ENCODE measurements at regions not wholly inside any gene's neighbourhood (a gene's known extent, or its start where the extent isn't known, plus 50 kb on each side); places are given as distances from the start of the nearest gene placed in this dataset.

DNA sequence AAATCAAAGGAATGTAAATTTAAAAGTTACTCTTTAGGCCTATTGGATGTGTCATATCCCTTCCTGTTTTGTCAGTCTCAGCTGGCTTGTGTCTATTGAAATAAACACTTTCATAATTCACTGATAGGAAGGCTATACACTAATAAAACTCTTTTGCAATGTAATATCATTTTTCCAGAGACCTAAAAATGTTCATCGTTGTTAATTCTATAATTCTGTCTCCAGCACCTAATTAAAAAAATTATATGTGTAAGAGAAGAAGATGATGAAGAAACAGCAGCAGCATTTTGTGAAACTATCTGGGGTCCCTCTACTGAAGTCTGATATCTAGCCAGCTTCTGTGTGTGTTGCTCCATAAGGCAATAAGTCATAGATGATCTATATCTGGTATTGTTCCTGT lies 602.7 kb downstream of the ETV1 start:
- Histone ChIP-seq H3K9me3 (ENCODE audit: insufficient read depth, low read length, severe bottlenecking) (no peaks in the 10 kb centered on the region), H3K9ac (ENCODE audit: low read depth, low read length) (no peak overlapping the region), H3K79me2 (ENCODE audit: insufficient read depth, low read length) (no peaks in the 10 kb centered on the region), H2AFZ (ENCODE audit: low read depth, low read length) (no peak overlapping the region), H3K4me2 (ENCODE audit: insufficient read depth, low read length) (no peak overlapping the region), H3K36me3 (ENCODE audit: insufficient read depth, low read length) (no peaks in the 10 kb centered on the region), H3K4me3 (ENCODE audit: low read depth in 1 of 2, low read length in 2 of 2) (no peak overlapping the region), H4K20me1 (ENCODE audit: insufficient read depth, low read length) (no peaks in the 10 kb centered on the region), H3K27ac (ENCODE audit: low read length) (no peak overlapping the region), H3K4me1 (ENCODE audit: insufficient read depth, low read length) (no peaks in the 10 kb centered on the region), H3K27me3 (ENCODE audit: insufficient read depth, low read length, poor library complexity) (no peaks in the 10 kb centered on the region)
- TF ChIP-seq, protein P1, sequence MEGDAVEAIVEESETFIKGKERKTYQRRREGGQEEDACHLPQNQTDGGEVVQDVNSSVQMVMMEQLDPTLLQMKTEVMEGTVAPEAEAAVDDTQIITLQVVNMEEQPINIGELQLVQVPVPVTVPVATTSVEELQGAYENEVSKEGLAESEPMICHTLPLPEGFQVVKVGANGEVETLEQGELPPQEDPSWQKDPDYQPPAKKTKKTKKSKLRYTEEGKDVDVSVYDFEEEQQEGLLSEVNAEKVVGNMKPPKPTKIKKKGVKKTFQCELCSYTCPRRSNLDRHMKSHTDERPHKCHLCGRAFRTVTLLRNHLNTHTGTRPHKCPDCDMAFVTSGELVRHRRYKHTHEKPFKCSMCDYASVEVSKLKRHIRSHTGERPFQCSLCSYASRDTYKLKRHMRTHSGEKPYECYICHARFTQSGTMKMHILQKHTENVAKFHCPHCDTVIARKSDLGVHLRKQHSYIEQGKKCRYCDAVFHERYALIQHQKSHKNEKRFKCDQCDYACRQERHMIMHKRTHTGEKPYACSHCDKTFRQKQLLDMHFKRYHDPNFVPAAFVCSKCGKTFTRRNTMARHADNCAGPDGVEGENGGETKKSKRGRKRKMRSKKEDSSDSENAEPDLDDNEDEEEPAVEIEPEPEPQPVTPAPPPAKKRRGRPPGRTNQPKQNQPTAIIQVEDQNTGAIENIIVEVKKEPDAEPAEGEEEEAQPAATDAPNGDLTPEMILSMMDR (IDR thresholded peaks at IDR 0.05; ENCODE audit: borderline replicate concordance, extremely low read depth, low read length, poor library complexity, severe bottlenecking): no peak
- TF ChIP-seq EZH2 (IDR thresholded peaks at IDR 0.05; ENCODE audit: borderline replicate concordance, low read depth, low read length, severe bottlenecking): no peak
- DNase-seq: no peak
- no peak for ATAC-seq (ENCODE audit: insufficient read depth, low read depth)

DNA sequence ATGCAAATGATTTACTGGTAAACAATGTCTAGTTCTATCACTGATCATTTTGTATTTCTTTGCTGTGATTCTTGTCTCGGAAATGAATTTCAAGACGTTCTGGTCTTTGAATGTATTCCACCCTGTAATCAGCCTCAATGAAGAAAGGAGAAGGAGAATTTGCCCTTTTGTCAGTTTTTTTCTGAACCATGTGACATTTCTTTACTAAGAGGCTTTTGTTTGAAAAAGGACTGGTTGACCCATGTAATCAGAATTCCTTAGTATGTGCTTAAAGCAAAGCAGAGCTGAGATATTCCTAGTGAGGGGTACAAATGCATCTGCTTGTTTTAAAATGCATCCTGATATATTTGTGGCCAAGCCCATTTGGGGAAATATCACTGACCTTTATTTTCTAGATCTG lies 581.6 kb downstream of the ETV1 start:
- Histone ChIP-seq H3K27me3 (ENCODE audit: insufficient read depth, low read length, poor library complexity) (no peaks in the 10 kb centered on the region), H3K4me1 (ENCODE audit: insufficient read depth, low read length) (no peaks in the 10 kb centered on the region), H3K4me3 (ENCODE audit: low read depth in 1 of 2, low read length in 2 of 2) (no peak overlapping the region), H3K36me3 (ENCODE audit: insufficient read depth, low read length) (no peaks in the 10 kb centered on the region), H3K79me2 (ENCODE audit: insufficient read depth, low read length) (no peaks in the 10 kb centered on the region), H3K9me3 (ENCODE audit: insufficient read depth, low read length, severe bottlenecking) (no peaks in the 10 kb centered on the region), H4K20me1 (ENCODE audit: insufficient read depth, low read length) (no peaks in the 10 kb centered on the region), H2AFZ (ENCODE audit: low read depth, low read length) (no peak overlapping the region), H3K9ac (ENCODE audit: low read depth, low read length) (no peak overlapping the region), H3K27ac (ENCODE audit: low read length) (no peak overlapping the region), H3K4me2 (ENCODE audit: insufficient read depth, low read length) (no peak overlapping the region)
- no peak for DNase-seq
- ATAC-seq (ENCODE audit: insufficient read depth, low read depth): no peak
- TF ChIP-seq, protein P1 (IDR thresholded peaks at IDR 0.05; ENCODE audit: borderline replicate concordance, extremely low read depth, low read length, poor library complexity, severe bottlenecking): no peak
- TF ChIP-seq EZH2 (IDR thresholded peaks at IDR 0.05; ENCODE audit: borderline replicate concordance, low read depth, low read length, severe bottlenecking): no peak

DNA sequence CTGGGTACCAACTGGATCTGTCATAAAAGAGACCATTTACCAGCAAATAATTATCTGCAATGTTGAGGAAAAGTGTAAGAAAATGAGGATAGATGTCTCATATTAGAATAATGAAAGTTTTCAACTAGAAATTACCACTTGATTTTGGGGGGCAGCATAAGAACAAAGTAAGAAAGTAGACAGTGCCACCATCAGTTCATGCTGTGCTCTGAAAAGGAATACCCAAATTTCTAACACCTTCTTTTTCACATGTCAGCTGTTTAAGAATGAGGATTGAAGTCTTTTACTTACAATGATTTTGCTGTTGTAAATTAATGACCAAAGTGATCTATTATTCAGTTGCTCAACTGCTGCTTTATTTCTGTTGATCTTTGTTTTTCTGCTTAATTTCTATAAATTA lies 578.3 kb downstream of the ETV1 start:
- H3K4me3 ChIP-seq (ENCODE audit: low read depth in 1 of 2, low read length in 2 of 2): no peak overlapping the region
- H3K4me2 ChIP-seq (ENCODE audit: insufficient read depth, low read length): no peak overlapping the region
- H3K27me3 ChIP-seq (ENCODE audit: insufficient read depth, low read length, poor library complexity): no peaks in the 10 kb centered on the region
- H3K79me2 ChIP-seq (ENCODE audit: insufficient read depth, low read length): no peaks in the 10 kb centered on the region
- H3K9me3 ChIP-seq (ENCODE audit: insufficient read depth, low read length, severe bottlenecking): no peaks in the 10 kb centered on the region
- no peaks in the 10 kb centered on the region for H3K4me1 ChIP-seq (ENCODE audit: insufficient read depth, low read length)
- TF ChIP-seq, protein P1 (IDR thresholded peaks at IDR 0.05; ENCODE audit: borderline replicate concordance, extremely low read depth, low read length, poor library complexity, severe bottlenecking): no peak
- no peak for TF ChIP-seq EZH2 (IDR thresholded peaks at IDR 0.05; ENCODE audit: borderline replicate concordance, low read depth, low read length, severe bottlenecking)
- no peaks in the 10 kb centered on the region for H3K36me3 ChIP-seq (ENCODE audit: insufficient read depth, low read length)
- DNase-seq (no peak), ATAC-seq (ENCODE audit: insufficient read depth, low read depth) (no peak)
- H3K27ac ChIP-seq (ENCODE audit: low read length): no peak overlapping the region
- H4K20me1 ChIP-seq (ENCODE audit: insufficient read depth, low read length): no peaks in the 10 kb centered on the region
- no peak overlapping the region for H2AFZ ChIP-seq (ENCODE audit: low read depth, low read length)
- H3K9ac ChIP-seq (ENCODE audit: low read depth, low read length): no peak overlapping the region

DNA sequence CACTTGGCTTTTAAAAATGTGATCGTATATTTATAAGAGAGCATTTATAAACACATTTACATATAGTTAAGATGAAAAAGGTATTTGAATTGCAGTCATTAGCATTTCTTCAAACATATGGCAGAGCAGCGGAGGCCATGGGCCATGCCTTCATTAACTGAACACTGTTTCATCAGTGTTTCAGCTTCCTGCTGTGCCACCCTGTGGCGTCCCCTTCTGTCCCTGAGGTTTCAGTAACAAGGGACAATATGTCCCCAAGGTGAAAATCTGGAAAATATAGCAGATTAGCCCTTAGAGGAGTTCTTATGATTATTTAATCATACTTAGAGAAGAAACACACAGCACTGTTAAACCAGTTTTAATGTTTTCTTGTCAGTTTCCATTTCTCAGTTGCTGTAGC lies 577.8 kb downstream of the ETV1 start:
- no peak for ATAC-seq (ENCODE audit: insufficient read depth, low read depth)
- Histone ChIP-seq H3K27ac (ENCODE audit: low read length) (no peak overlapping the region), H2AFZ (ENCODE audit: low read depth, low read length) (no peak overlapping the region)

More for the DNA sequence above, 577.8 kb downstream of the ETV1 start:
- DNase-seq: no peak
- Histone ChIP-seq H3K79me2 (ENCODE audit: insufficient read depth, low read length) (no peaks in the 10 kb centered on the region), H3K4me3 (ENCODE audit: low read depth in 1 of 2, low read length in 2 of 2) (no peak overlapping the region), H3K9ac (ENCODE audit: low read depth, low read length) (no peak overlapping the region), H4K20me1 (ENCODE audit: insufficient read depth, low read length) (no peaks in the 10 kb centered on the region), H3K9me3 (ENCODE audit: insufficient read depth, low read length, severe bottlenecking) (no peaks in the 10 kb centered on the region), H3K4me1 (ENCODE audit: insufficient read depth, low read length) (no peaks in the 10 kb centered on the region), H3K4me2 (ENCODE audit: insufficient read depth, low read length) (no peak overlapping the region), H3K27me3 (ENCODE audit: insufficient read depth, low read length, poor library complexity) (no peaks in the 10 kb centered on the region), H3K36me3 (ENCODE audit: insufficient read depth, low read length) (no peaks in the 10 kb centered on the region)
- no peak for TF ChIP-seq EZH2 (IDR thresholded peaks at IDR 0.05; ENCODE audit: borderline replicate concordance, low read depth, low read length, severe bottlenecking)
- TF ChIP-seq, protein P1 (IDR thresholded peaks at IDR 0.05; ENCODE audit: borderline replicate concordance, extremely low read depth, low read length, poor library complexity, severe bottlenecking): no peak

Measured in DND-41 (cell line).